Keratinocyte (primary cell): ENCODE measurements at regions not wholly inside any gene's neighbourhood (a gene's known extent, or its start where the extent isn't known, plus 50 kb on each side); places are given as distances from the start of the nearest gene placed in this dataset.

Experiments used
- DNase-seq: peaks from one replicate; pipeline ENCODE4 v3.0.0-alpha.2; 2011; ENCODE audit warnings: low read depth, missing footprints, low spot score
- FAIRE-seq: peaks from 2 replicates; lab custom pipeline; 2011; peaks lifted over from hg19 to GRCh38; lab: Jason Lieb, UNC
- H2AFZ ChIP-seq: 2 replicates; pipeline ENCODE4 v1.6.0; 2012; ENCODE audit warnings: low read length, control low read depth, inconsistent platforms; ENCODE audit not compliant: control insufficient read depth
- H3K27ac ChIP-seq: 2 replicates; pipeline ENCODE4 v1.5.1; 2011; ENCODE audit warnings: low read length; ENCODE audit not compliant: control insufficient read depth, insufficient read depth
- H3K27me3 ChIP-seq: 3 replicates; pipeline ENCODE4 v1.6.0; 2011; ENCODE audit warnings: low read length; ENCODE audit not compliant: control insufficient read depth, insufficient read depth; ENCODE audit errors: extremely low read depth
- H3K36me3 ChIP-seq, 2 experiments: 2 replicates in 1 of 2; 3 replicates in 1 of 2; pipeline ENCODE4 v1.5.1; 2011; ENCODE audit warnings: low read length in 2 of 2, mild to moderate bottlenecking in 1 of 2; ENCODE audit not compliant: control insufficient read depth in 2 of 2, insufficient read depth in 2 of 2; ENCODE audit errors: extremely low read depth in 1 of 2
- H3K4me1 ChIP-seq: 3 replicates; pipeline ENCODE4 v1.5.1; 2011; ENCODE audit warnings: low read length; ENCODE audit not compliant: control insufficient read depth, insufficient read depth; ENCODE audit errors: extremely low read depth
- H3K4me2 ChIP-seq: 3 replicates; pipeline ENCODE4 v1.6.0; 2011; ENCODE audit warnings: low read depth, low read length; ENCODE audit not compliant: control insufficient read depth, insufficient read depth; ENCODE audit errors: extremely low read depth
- H3K4me3 ChIP-seq, 3 experiments: fragments of 200-600 bp in 1 of 3; sonication (generic) in 1 of 3; 2 replicates in 2 of 3; 3 replicates in 1 of 3; pipeline ENCODE4 v1.5.1; 2011 to 2016; ENCODE audit warnings: low read length in 3 of 3, mild to moderate bottlenecking in 3 of 3, control low read depth in 2 of 3, inconsistent platforms in 1 of 3, low read depth in 1 of 3, mixed read lengths in 1 of 3, mixed run types in 1 of 3, moderate library complexity in 1 of 3; ENCODE audit not compliant: control insufficient read depth in 2 of 3, insufficient read depth in 2 of 3; ENCODE audit errors: extremely low read depth in 1 of 3
- H3K79me2 ChIP-seq: 2 replicates; pipeline ENCODE4 v1.6.0; 2012; ENCODE audit warnings: low read length; ENCODE audit not compliant: control insufficient read depth, insufficient read depth
- H3K9ac ChIP-seq: 3 replicates; pipeline ENCODE4 v1.6.0; 2011; ENCODE audit warnings: low read length; ENCODE audit not compliant: control insufficient read depth, insufficient read depth; ENCODE audit errors: extremely low read depth
- H3K9me1 ChIP-seq: 3 replicates; pipeline ENCODE4 v1.6.0; 2011; ENCODE audit warnings: low read length; ENCODE audit not compliant: control insufficient read depth, insufficient read depth; ENCODE audit errors: extremely low read depth
- H3K9me3 ChIP-seq: 2 replicates; pipeline ENCODE4 v1.5.1; 2012; ENCODE audit warnings: low read depth, low read length; ENCODE audit not compliant: control insufficient read depth
- H4K20me1 ChIP-seq: 3 replicates; pipeline ENCODE4 v1.6.0; 2011; ENCODE audit warnings: low read length; ENCODE audit not compliant: control insufficient read depth, insufficient read depth; ENCODE audit errors: extremely low read depth
- CTCF ChIP-seq, 3 experiments: IDR thresholded peaks in 1 of 3; conservative IDR thresholded peaks in 1 of 3; optimal IDR thresholded peaks in 1 of 3; 2 replicates in 2 of 3; 3 replicates in 1 of 3; pipeline versions ENCODE3 to v1.5.1; 2011; ENCODE audit warnings: low read length in 3 of 3, mild to moderate bottlenecking in 3 of 3, moderate library complexity in 2 of 3, control low read depth in 1 of 3, inconsistent platforms in 1 of 3; ENCODE audit not compliant: insufficient read depth in 2 of 3; ENCODE audit errors: extremely low read depth in 1 of 3
- EZH2 ChIP-seq: IDR thresholded peaks from one replicate; pipeline ENCODE4 v1.6.1; 2012; ENCODE audit warnings: inconsistent platforms, mild to moderate bottlenecking, low read length, moderate library complexity
- dilution Hi-C: fragments of 300-500 bp; cut with MboI; formaldehyde crosslinking; loops from one replicate; pipeline ENCODE4 v1.7.0; 2020; ENCODE audit warnings: low sequenced_read_pairs; ENCODE audit not compliant: extremely low pct_ligation_motif_present

- no peak for FAIRE-seq
- no peak for TF ChIP-seq CTCF (optimal IDR thresholded peaks at IDR 0.05 in 1 of 3, IDR thresholded peaks at IDR 0.05 in 1 of 3, conservative IDR thresholded peaks at IDR 0.05 in 1 of 3; ENCODE audit: extremely low read depth in 1 of 3, insufficient read depth in 2 of 3, low read length in 3 of 3)
- no peak for TF ChIP-seq EZH2
- dilution Hi-C loops: no loop called here
Observed at GRCh38 chr14:82138431-82138830, 604.8 kb upstream of the SEL1L start.

GRCh38 chr14:82146846-82147245 is 613.2 kb upstream of the SEL1L start:
- TF ChIP-seq CTCF (optimal IDR thresholded peaks at IDR 0.05 in 1 of 3, IDR thresholded peaks at IDR 0.05 in 1 of 3, conservative IDR thresholded peaks at IDR 0.05 in 1 of 3; ENCODE audit: extremely low read depth in 1 of 3, insufficient read depth in 2 of 3, low read length in 3 of 3) (no peak), EZH2 (no peak)
- dilution Hi-C loops: no loop called here
- FAIRE-seq (no peak), DNase-seq (no peak)
- H2AFZ ChIP-seq: no peak overlapping the region
- no peaks in the 10 kb centered on the region for H3K36me3 ChIP-seq
- no peak overlapping the region for H3K4me2 ChIP-seq
- no peaks in the 10 kb centered on the region for H3K79me2 ChIP-seq
- no peak overlapping the region for H3K4me3 ChIP-seq
- H3K27me3 ChIP-seq: no peaks in the 10 kb centered on the region
- no peaks in the 10 kb centered on the region for H3K4me1 ChIP-seq
- no peaks in the 10 kb centered on the region for H4K20me1 ChIP-seq
- H3K9me1 ChIP-seq: no peaks in the 10 kb centered on the region
- H3K9me3 ChIP-seq: no peaks in the 10 kb centered on the region
- H3K27ac ChIP-seq: no peak overlapping the region
- no peak overlapping the region for H3K9ac ChIP-seq

More at GRCh38 chr14:82138431-82138830, 604.8 kb upstream of the SEL1L start:
- Histone ChIP-seq H3K9ac (no peak overlapping the region), H3K4me2 (no peak overlapping the region), H3K27ac (no peak overlapping the region), H3K9me1 (no peaks in the 10 kb centered on the region), H3K9me3 (no peaks in the 10 kb centered on the region), H3K4me1 (no peaks in the 10 kb centered on the region), H3K4me3 (no peak overlapping the region), H3K27me3 (no peaks in the 10 kb centered on the region), H4K20me1 (no peaks in the 10 kb centered on the region), H3K36me3 (no peaks in the 10 kb centered on the region), H2AFZ (no peak overlapping the region), H3K79me2 (no peaks in the 10 kb centered on the region)
- DNase-seq: no peak
